Peyer's patch (tissue), 4 donors: ENCODE measurements at regions not wholly inside any gene's neighbourhood (a gene's known extent, or its start where the extent isn't known, plus 50 kb on each side); places are given as distances from the start of the nearest gene placed in this dataset.

Experiments used
- CTCF ChIP-seq, 6 experiments: fragments of 450-650 bp in 4 of 6; fragments of 200-600 bp in 2 of 6; sonication (generic) in 1 of 6; IDR thresholded peaks; one replicate each; pipeline ENCODE4 v1.5.1; 2017 to 2019; ENCODE audit warnings: antibody characterized with exemption in 6 of 6, mild to moderate bottlenecking in 3 of 6, moderate library complexity in 1 of 6
- POLR2A ChIP-seq, 2 donors: fragments of 450-650 bp; IDR thresholded peaks; one replicate each; pipeline ENCODE4 v1.5.1; 2017; ENCODE audit warnings: antibody characterized with exemption in 2 of 2, mild to moderate bottlenecking in 2 of 2, moderate library complexity in 2 of 2

GRCh38 chr6:53446151-53446550 lies 97.4 kb upstream of the ELOVL5 start:
- no peak for TF ChIP-seq CTCF (IDR thresholded peaks at IDR 0.05)
- no peak for TF ChIP-seq POLR2A (IDR thresholded peaks at IDR 0.05)
